ENCODE measurements at regions not wholly inside any gene's neighbourhood (a gene's known extent, or its start where the extent isn't known, plus 50 kb on each side); places are given as distances from the start of the nearest gene placed in this dataset.

GRCh38 chr7:20894806-20895205 is 108.1 kb upstream of the SP8 start:
- ATAC-seq (no peak), DNase-seq (ENCODE audit: low read depth, low spot score) (no peak)
- POLR2A ChIA-PET: no interaction called here
- no peaks in the 10 kb centered on the region for H4K20me1 ChIP-seq (ENCODE audit: insufficient read depth)
- H2AFZ ChIP-seq (ENCODE audit: low read depth, low read length, poor library complexity, severe bottlenecking): no peak overlapping the region
- H3K9ac ChIP-seq (ENCODE audit: low read length): no peak overlapping the region
- BruUV-seq (replicated peaks): no TSS peak
- H3K4me1 ChIP-seq (ENCODE audit: control insufficient read depth in 1 of 2, insufficient read depth in 2 of 2, low read length in 2 of 2): no peaks in the 10 kb centered on the region
- H3K4me3 ChIP-seq (replicated peaks in 1 of 2; ENCODE audit: low read depth in 1 of 2, low read length in 2 of 2): no peak overlapping the region
- no peaks in the 10 kb centered on the region for H3K36me3 ChIP-seq (ENCODE audit: control insufficient read depth in 1 of 2, insufficient read depth in 2 of 2, low read length in 2 of 2)
- CTCF ChIA-PET: no interaction called here
- TF ChIP-seq ZNF274 (IDR thresholded peaks at IDR 0.05; ENCODE audit: low read depth, low read length) (no peak), ZFX (IDR thresholded peaks at IDR 0.05) (no peak), POLR2AphosphoS5 (IDR thresholded peaks at IDR 0.05; ENCODE audit: low read depth, low read length) (no peak), FOSL1 (IDR thresholded peaks at IDR 0.05; ENCODE audit: low read depth) (no peak), EZH2 (IDR thresholded peaks at IDR 0.05) (no peak), EGR1 (IDR thresholded peaks at IDR 0.05; ENCODE audit: low read depth) (no peak), ELF1 (IDR thresholded peaks at IDR 0.05; ENCODE audit: borderline replicate concordance, low read depth) (no peak), EZH2phosphoT487 (IDR thresholded peaks at IDR 0.05; ENCODE audit: borderline replicate concordance) (no peak)
- TF ChIP-seq, protein P1, sequence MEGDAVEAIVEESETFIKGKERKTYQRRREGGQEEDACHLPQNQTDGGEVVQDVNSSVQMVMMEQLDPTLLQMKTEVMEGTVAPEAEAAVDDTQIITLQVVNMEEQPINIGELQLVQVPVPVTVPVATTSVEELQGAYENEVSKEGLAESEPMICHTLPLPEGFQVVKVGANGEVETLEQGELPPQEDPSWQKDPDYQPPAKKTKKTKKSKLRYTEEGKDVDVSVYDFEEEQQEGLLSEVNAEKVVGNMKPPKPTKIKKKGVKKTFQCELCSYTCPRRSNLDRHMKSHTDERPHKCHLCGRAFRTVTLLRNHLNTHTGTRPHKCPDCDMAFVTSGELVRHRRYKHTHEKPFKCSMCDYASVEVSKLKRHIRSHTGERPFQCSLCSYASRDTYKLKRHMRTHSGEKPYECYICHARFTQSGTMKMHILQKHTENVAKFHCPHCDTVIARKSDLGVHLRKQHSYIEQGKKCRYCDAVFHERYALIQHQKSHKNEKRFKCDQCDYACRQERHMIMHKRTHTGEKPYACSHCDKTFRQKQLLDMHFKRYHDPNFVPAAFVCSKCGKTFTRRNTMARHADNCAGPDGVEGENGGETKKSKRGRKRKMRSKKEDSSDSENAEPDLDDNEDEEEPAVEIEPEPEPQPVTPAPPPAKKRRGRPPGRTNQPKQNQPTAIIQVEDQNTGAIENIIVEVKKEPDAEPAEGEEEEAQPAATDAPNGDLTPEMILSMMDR (IDR thresholded peaks at IDR 0.05 in 2 of 3, conservative IDR thresholded peaks at IDR 0.05 in 1 of 3; ENCODE audit: borderline replicate concordance in 1 of 3, insufficient read depth in 1 of 3, low read depth in 2 of 3, low read length in 2 of 3): no peak
- H3K9me2 ChIP-seq (ENCODE audit: insufficient read depth): no peaks in the 10 kb centered on the region
- H3K79me2 ChIP-seq (ENCODE audit: insufficient read depth, low read length): no peaks in the 10 kb centered on the region
- no peak overlapping the region for H3K27ac ChIP-seq (ENCODE audit: low read depth, low read length)
- H3K4me2 ChIP-seq (ENCODE audit: low read length): no peak overlapping the region
- H3K27me3 ChIP-seq (ENCODE audit: insufficient read depth, low read length): no peaks in the 10 kb centered on the region
- intact Hi-C loops (cut with micrococcal nuclease): no loop called here
- RAD21 ChIA-PET (ENCODE audit: low non-redundant PET in 1 of 2, low total read pairs in 2 of 2, uncharacterized antibody in 2 of 2, unreplicated experiment in 2 of 2): no interaction called here
- no peaks in the 10 kb centered on the region for H3K9me3 ChIP-seq (ENCODE audit: control insufficient read depth in 1 of 2, insufficient read depth in 1 of 2, low read depth in 1 of 2, low read length in 2 of 2)

- Histone ChIP-seq H3K4me2 (ENCODE audit: low read length) (no peak overlapping the region), H3K9me3 (ENCODE audit: control insufficient read depth in 1 of 2, insufficient read depth in 1 of 2, low read depth in 1 of 2, low read length in 2 of 2) (no peaks in the 10 kb centered on the region), H3K27me3 (ENCODE audit: insufficient read depth, low read length) (no peaks in the 10 kb centered on the region), H3K36me3 (ENCODE audit: control insufficient read depth in 1 of 2, insufficient read depth in 2 of 2, low read length in 2 of 2) (no peaks in the 10 kb centered on the region), H3K4me3 (replicated peaks in 1 of 2; ENCODE audit: low read depth in 1 of 2, low read length in 2 of 2) (no peak overlapping the region), H2AFZ (ENCODE audit: low read depth, low read length, poor library complexity, severe bottlenecking) (no peak overlapping the region), H4K20me1 (ENCODE audit: insufficient read depth) (no peaks in the 10 kb centered on the region), H3K9ac (ENCODE audit: low read length) (no peak overlapping the region), H3K4me1 (ENCODE audit: control insufficient read depth in 1 of 2, insufficient read depth in 2 of 2, low read length in 2 of 2) (no peaks in the 10 kb centered on the region), H3K27ac (ENCODE audit: low read depth, low read length) (no peak overlapping the region), H3K79me2 (ENCODE audit: insufficient read depth, low read length) (no peaks in the 10 kb centered on the region), H3K9me2 (ENCODE audit: insufficient read depth) (no peaks in the 10 kb centered on the region)
- intact Hi-C loops (cut with micrococcal nuclease): no loop called here
- ChIA-PET POLR2A (no interaction called here), CTCF (no interaction called here), RAD21 (ENCODE audit: low non-redundant PET in 1 of 2, low total read pairs in 2 of 2, uncharacterized antibody in 2 of 2, unreplicated experiment in 2 of 2) (no interaction called here)
- no peak for TF ChIP-seq EZH2 (IDR thresholded peaks at IDR 0.05)
- no peak for TF ChIP-seq CEBPB (IDR thresholded peaks at IDR 0.05; ENCODE audit: low read depth)
- no peak for TF ChIP-seq EGR1 (IDR thresholded peaks at IDR 0.05; ENCODE audit: low read depth)
- TF ChIP-seq, protein P1 (IDR thresholded peaks at IDR 0.05 in 2 of 3, conservative IDR thresholded peaks at IDR 0.05 in 1 of 3; ENCODE audit: borderline replicate concordance in 1 of 3, insufficient read depth in 1 of 3, low read depth in 2 of 3, low read length in 2 of 3): no peak
- no peak for TF ChIP-seq TCF7L2 (IDR thresholded peaks at IDR 0.05; ENCODE audit: borderline replicate concordance, extremely low read depth, insufficient read depth, insufficient read length)
- no peak for TF ChIP-seq FOSL1 (IDR thresholded peaks at IDR 0.05; ENCODE audit: low read depth)
- TF ChIP-seq MAX (IDR thresholded peaks at IDR 0.05): no peak
- no peak for TF ChIP-seq ZNF274 (IDR thresholded peaks at IDR 0.05; ENCODE audit: low read depth, low read length)
- ATAC-seq (no peak), DNase-seq (ENCODE audit: low read depth, low spot score) (no peak)
- no TSS peak for BruUV-seq (replicated peaks)
Measured at GRCh38 chr7:20895563-20895962, 108.9 kb upstream of the SP8 start.

Measured in HCT116 (cell line).